HepG2 (cell line): ENCODE measurements at regions not wholly inside any gene's neighbourhood (a gene's known extent, or its start where the extent isn't known, plus 50 kb on each side); places are given as distances from the start of the nearest gene placed in this dataset.

ENCODE experiments used
- CENPT ChIP-seq: sonication (generic); formaldehyde crosslinking; IDR thresholded peaks from 2 replicates; pipeline ENCODE4 v1.8.0; 2022; ENCODE audit warnings: low read depth, mild to moderate bottlenecking, moderate library complexity, missing genetic modification reagents
- GLI4 ChIP-seq: sonication (generic); formaldehyde crosslinking; IDR thresholded peaks from 2 replicates; pipeline ENCODE4 v1.5.1; 2020; ENCODE audit warnings: missing genetic modification reagents, mild to moderate bottlenecking, moderate library complexity, borderline replicate concordance
- HMGA1 ChIP-seq: sonication (generic); formaldehyde crosslinking; conservative IDR thresholded peaks from 2 replicates; pipeline ENCODE4 v1.4.0; 2020; ENCODE audit warnings: missing genetic modification reagents
- ISL2 ChIP-seq: sonication (generic); formaldehyde crosslinking; IDR thresholded peaks from 2 replicates; pipeline ENCODE4 v1.5.0; 2020; ENCODE audit warnings: missing genetic modification reagents
- KLF15 ChIP-seq: sonication (generic); formaldehyde crosslinking; IDR thresholded peaks from 2 replicates; pipeline ENCODE4 v1.8.1; 2023; ENCODE audit warnings: borderline replicate concordance, mild to moderate bottlenecking, inconsistent platforms, missing genetic modification reagents, mixed read lengths
- MBNL3 ChIP-seq: fragments of 250-450 bp; sonication (Bioruptor Pico); conservative IDR thresholded peaks from 2 replicates; pipeline ENCODE4 v1.8.0; 2022; ENCODE audit warnings: mild to moderate bottlenecking, inconsistent platforms
- PHB2 ChIP-seq: fragments of 450-650 bp; IDR thresholded peaks from 2 replicates; pipeline ENCODE4 v1.6.1; 2018; ENCODE audit not compliant: partially characterized antibody
- TBP ChIP-seq: sonication (generic); formaldehyde crosslinking; IDR thresholded peaks from 2 replicates; pipeline ENCODE4 v1.5.0; 2020; ENCODE audit warnings: missing genetic modification reagents
- XBP1 ChIP-seq: sonication (generic); formaldehyde crosslinking; IDR thresholded peaks from 2 replicates; pipeline ENCODE4 v1.5.0; 2020; ENCODE audit warnings: missing genetic modification reagents
- ZFP90 ChIP-seq: sonication (generic); formaldehyde crosslinking; IDR thresholded peaks from 2 replicates; pipeline ENCODE4 v1.8.0; 2022; ENCODE audit warnings: missing genetic modification reagents, mild to moderate bottlenecking, inconsistent platforms, borderline replicate concordance
- ZNF160 ChIP-seq: sonication (generic); formaldehyde crosslinking; IDR thresholded peaks from 2 replicates; pipeline ENCODE4 v1.8.0; 2022; ENCODE audit warnings: mild to moderate bottlenecking, inconsistent platforms, missing genetic modification reagents
- ZNF331 ChIP-seq: sonication (generic); formaldehyde crosslinking; IDR thresholded peaks from 2 replicates; pipeline ENCODE4 v1.4.0; 2020; ENCODE audit warnings: missing genetic modification reagents
- ZNF547 ChIP-seq: sonication (generic); formaldehyde crosslinking; IDR thresholded peaks from 2 replicates; pipeline ENCODE4 v1.5.1; 2020; ENCODE audit warnings: mild to moderate bottlenecking, missing genetic modification reagents
- TF ChIP-seq, protein P1 (sequence below): sonication (generic); formaldehyde crosslinking; IDR thresholded peaks from 2 replicates; pipeline ENCODE4 v1.8.0; 2022; ENCODE audit warnings: missing genetic modification reagents, mild to moderate bottlenecking, borderline replicate concordance
- TF ChIP-seq, protein P2 (sequence below): IDR thresholded peaks from 2 replicates; pipeline ENCODE4 v1.6.1; 2012; ENCODE audit warnings: low read length, improper control_type of control experiment
- TF ChIP-seq, protein P3 (sequence below), 2 experiments: fragments of 450-650 bp in 1 of 2; sonication (generic) in 1 of 2; formaldehyde crosslinking in 1 of 2; IDR thresholded peaks; 2 replicates each; pipeline versions ENCODE4 v1.6.1 to v1.8.0; 2016 to 2022; ENCODE audit warnings: antibody characterized with exemption in 1 of 2, mild to moderate bottlenecking in 1 of 2, missing genetic modification reagents in 1 of 2

DNA sequence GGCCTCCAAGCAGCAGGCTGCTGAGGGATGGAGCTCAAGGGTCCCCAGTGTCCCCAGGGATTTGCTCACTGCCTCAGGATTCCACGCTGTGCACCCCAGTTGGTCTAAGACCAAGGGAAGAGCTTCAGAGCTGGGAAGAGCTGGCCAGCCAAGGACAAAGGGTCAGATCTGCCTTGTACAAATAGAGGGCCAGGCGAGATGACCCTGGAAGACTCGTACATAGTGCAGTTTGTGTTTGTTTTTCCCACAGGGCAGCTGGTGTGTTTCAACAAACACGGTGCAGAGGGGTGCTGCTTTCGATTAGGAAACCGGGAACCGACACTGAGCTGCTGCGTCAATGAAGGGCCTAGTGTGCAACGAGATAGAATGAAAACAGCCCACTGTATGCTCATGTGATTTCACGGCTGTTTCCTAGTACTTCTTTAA, 56.1 kb upstream of the TRPM1 start (continued):
- TF ChIP-seq, protein P1, sequence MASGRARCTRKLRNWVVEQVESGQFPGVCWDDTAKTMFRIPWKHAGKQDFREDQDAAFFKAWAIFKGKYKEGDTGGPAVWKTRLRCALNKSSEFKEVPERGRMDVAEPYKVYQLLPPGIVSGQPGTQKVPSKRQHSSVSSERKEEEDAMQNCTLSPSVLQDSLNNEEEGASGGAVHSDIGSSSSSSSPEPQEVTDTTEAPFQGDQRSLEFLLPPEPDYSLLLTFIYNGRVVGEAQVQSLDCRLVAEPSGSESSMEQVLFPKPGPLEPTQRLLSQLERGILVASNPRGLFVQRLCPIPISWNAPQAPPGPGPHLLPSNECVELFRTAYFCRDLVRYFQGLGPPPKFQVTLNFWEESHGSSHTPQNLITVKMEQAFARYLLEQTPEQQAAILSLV (CRISPR knock-in tag): peak; percentile 58; the same call in 1 of the 2 replicates
- TF ChIP-seq MBNL3 (CRISPR knock-in tag) (no peak), KLF15 (CRISPR knock-in tag) (no peak), ZNF160 (CRISPR knock-in tag) (peak; percentile 84; the same call in 1 of the 2 replicates), ZFP90 (CRISPR knock-in tag) (peak; percentile 50; the same call in 1 of the 2 replicates), GLI4 (CRISPR knock-in tag) (no peak), ZNF547 (CRISPR knock-in tag) (peak; percentile 45; the same call in 1 of the 2 replicates), ZNF331 (CRISPR knock-in tag) (peak; percentile 94), HMGA1 (no peak), PHB2 (no peak), ISL2 (CRISPR knock-in tag) (peak; percentile 91), XBP1 (CRISPR knock-in tag) (no peak), TBP (CRISPR knock-in tag) (no peak), CENPT (no peak)
- TF ChIP-seq, protein P2, sequence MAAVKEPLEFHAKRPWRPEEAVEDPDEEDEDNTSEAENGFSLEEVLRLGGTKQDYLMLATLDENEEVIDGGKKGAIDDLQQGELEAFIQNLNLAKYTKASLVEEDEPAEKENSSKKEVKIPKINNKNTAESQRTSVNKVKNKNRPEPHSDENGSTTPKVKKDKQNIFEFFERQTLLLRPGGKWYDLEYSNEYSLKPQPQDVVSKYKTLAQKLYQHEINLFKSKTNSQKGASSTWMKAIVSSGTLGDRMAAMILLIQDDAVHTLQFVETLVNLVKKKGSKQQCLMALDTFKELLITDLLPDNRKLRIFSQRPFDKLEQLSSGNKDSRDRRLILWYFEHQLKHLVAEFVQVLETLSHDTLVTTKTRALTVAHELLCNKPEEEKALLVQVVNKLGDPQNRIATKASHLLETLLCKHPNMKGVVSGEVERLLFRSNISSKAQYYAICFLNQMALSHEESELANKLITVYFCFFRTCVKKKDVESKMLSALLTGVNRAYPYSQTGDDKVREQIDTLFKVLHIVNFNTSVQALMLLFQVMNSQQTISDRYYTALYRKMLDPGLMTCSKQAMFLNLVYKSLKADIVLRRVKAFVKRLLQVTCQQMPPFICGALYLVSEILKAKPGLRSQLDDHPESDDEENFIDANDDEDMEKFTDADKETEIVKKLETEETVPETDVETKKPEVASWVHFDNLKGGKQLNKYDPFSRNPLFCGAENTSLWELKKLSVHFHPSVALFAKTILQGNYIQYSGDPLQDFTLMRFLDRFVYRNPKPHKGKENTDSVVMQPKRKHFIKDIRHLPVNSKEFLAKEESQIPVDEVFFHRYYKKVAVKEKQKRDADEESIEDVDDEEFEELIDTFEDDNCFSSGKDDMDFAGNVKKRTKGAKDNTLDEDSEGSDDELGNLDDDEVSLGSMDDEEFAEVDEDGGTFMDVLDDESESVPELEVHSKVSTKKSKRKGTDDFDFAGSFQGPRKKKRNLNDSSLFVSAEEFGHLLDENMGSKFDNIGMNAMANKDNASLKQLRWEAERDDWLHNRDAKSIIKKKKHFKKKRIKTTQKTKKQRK: no peak
- TF ChIP-seq, protein P3, sequence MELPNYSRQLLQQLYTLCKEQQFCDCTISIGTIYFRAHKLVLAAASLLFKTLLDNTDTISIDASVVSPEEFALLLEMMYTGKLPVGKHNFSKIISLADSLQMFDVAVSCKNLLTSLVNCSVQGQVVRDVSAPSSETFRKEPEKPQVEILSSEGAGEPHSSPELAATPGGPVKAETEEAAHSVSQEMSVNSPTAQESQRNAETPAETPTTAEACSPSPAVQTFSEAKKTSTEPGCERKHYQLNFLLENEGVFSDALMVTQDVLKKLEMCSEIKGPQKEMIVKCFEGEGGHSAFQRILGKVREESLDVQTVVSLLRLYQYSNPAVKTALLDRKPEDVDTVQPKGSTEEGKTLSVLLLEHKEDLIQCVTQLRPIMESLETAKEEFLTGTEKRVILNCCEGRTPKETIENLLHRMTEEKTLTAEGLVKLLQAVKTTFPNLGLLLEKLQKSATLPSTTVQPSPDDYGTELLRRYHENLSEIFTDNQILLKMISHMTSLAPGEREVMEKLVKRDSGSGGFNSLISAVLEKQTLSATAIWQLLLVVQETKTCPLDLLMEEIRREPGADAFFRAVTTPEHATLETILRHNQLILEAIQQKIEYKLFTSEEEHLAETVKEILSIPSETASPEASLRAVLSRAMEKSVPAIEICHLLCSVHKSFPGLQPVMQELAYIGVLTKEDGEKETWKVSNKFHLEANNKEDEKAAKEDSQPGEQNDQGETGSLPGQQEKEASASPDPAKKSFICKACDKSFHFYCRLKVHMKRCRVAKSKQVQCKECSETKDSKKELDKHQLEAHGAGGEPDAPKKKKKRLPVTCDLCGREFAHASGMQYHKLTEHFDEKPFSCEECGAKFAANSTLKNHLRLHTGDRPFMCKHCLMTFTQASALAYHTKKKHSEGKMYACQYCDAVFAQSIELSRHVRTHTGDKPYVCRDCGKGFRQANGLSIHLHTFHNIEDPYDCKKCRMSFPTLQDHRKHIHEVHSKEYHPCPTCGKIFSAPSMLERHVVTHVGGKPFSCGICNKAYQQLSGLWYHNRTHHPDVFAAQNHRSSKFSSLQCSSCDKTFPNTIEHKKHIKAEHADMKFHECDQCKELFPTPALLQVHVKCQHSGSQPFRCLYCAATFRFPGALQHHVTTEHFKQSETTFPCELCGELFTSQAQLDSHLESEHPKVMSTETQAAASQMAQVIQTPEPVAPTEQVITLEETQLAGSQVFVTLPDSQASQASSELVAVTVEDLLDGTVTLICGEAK (IDR thresholded peaks at IDR 0.05): no peak
- TF ChIP-seq, protein P3 (CRISPR knock-in tag; IDR thresholded peaks at IDR 0.05): peak; percentile 81
